22Rv1 (cell line): ENCODE measurements at regions not wholly inside any gene's neighbourhood (a gene's known extent, or its start where the extent isn't known, plus 50 kb on each side); places are given as distances from the start of the nearest gene placed in this dataset.

Experiments used
- ZFX ChIP-seq: fragments of 450-650 bp; IDR thresholded peaks from 2 replicates; pipeline ENCODE4 v1.6.1; 2017; ENCODE audit warnings: antibody characterized with exemption, borderline replicate concordance
- TF ChIP-seq, protein P1 (sequence below): fragments of 450-650 bp; IDR thresholded peaks from 2 replicates; pipeline ENCODE4 v1.5.1; 2017; ENCODE audit warnings: mild to moderate bottlenecking

- TF ChIP-seq, protein P1, sequence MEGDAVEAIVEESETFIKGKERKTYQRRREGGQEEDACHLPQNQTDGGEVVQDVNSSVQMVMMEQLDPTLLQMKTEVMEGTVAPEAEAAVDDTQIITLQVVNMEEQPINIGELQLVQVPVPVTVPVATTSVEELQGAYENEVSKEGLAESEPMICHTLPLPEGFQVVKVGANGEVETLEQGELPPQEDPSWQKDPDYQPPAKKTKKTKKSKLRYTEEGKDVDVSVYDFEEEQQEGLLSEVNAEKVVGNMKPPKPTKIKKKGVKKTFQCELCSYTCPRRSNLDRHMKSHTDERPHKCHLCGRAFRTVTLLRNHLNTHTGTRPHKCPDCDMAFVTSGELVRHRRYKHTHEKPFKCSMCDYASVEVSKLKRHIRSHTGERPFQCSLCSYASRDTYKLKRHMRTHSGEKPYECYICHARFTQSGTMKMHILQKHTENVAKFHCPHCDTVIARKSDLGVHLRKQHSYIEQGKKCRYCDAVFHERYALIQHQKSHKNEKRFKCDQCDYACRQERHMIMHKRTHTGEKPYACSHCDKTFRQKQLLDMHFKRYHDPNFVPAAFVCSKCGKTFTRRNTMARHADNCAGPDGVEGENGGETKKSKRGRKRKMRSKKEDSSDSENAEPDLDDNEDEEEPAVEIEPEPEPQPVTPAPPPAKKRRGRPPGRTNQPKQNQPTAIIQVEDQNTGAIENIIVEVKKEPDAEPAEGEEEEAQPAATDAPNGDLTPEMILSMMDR, result no peak
- no peak for TF ChIP-seq ZFX
Measured at GRCh38 chr1:199112365-199112764, 473.5 kb downstream of the PTPRC start.
